HL-60 (cell line): ENCODE measurements at regions not wholly inside any gene's neighbourhood (a gene's known extent, or its start where the extent isn't known, plus 50 kb on each side); places are given as distances from the start of the nearest gene placed in this dataset.

ENCODE experiments used
- POLR2AphosphoS5 ChIP-seq: IDR thresholded peaks from 2 replicates; pipeline ENCODE4 v1.6.1; 2012; ENCODE audit warnings: low read depth
- SPI1 ChIP-seq: IDR thresholded peaks from 2 replicates; pipeline ENCODE4 v1.6.1; 2012; ENCODE audit warnings: low read depth, mild to moderate bottlenecking, borderline replicate concordance
- TF ChIP-seq, protein P1 (sequence below): IDR thresholded peaks from one replicate; pipeline ENCODE4 v1.5.1; 2011; ENCODE audit warnings: low read length, control low read depth, inconsistent platforms; ENCODE audit not compliant: insufficient read depth
- TF ChIP-seq, protein P2 (sequence below): IDR thresholded peaks from 2 replicates; pipeline ENCODE4 v1.6.1; 2012; ENCODE audit warnings: low read depth; ENCODE audit not compliant: insufficient replicate concordance

DNA sequence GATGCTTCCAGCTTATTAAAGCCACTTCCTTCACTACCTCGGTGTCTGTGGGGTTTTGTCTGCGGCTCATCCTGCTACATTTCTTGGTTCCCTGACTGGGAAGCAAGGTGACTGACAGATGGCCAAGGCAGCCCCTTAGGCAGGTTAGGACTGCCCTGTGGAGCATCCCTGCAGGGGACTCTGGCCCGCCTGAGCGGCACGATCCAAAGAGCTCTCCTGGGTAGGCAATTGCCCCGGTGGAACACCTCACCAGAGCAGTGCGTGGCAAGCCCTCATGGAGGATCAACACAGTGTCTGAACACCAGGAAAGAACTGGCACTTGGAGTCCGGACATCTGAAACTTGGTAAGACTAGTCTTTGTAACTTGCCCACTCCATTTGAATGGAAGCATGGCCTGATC lies 1143.4 kb downstream of the ARAP2 start:
- TF ChIP-seq, protein P1, sequence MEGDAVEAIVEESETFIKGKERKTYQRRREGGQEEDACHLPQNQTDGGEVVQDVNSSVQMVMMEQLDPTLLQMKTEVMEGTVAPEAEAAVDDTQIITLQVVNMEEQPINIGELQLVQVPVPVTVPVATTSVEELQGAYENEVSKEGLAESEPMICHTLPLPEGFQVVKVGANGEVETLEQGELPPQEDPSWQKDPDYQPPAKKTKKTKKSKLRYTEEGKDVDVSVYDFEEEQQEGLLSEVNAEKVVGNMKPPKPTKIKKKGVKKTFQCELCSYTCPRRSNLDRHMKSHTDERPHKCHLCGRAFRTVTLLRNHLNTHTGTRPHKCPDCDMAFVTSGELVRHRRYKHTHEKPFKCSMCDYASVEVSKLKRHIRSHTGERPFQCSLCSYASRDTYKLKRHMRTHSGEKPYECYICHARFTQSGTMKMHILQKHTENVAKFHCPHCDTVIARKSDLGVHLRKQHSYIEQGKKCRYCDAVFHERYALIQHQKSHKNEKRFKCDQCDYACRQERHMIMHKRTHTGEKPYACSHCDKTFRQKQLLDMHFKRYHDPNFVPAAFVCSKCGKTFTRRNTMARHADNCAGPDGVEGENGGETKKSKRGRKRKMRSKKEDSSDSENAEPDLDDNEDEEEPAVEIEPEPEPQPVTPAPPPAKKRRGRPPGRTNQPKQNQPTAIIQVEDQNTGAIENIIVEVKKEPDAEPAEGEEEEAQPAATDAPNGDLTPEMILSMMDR = no peak
- TF ChIP-seq, protein P2, sequence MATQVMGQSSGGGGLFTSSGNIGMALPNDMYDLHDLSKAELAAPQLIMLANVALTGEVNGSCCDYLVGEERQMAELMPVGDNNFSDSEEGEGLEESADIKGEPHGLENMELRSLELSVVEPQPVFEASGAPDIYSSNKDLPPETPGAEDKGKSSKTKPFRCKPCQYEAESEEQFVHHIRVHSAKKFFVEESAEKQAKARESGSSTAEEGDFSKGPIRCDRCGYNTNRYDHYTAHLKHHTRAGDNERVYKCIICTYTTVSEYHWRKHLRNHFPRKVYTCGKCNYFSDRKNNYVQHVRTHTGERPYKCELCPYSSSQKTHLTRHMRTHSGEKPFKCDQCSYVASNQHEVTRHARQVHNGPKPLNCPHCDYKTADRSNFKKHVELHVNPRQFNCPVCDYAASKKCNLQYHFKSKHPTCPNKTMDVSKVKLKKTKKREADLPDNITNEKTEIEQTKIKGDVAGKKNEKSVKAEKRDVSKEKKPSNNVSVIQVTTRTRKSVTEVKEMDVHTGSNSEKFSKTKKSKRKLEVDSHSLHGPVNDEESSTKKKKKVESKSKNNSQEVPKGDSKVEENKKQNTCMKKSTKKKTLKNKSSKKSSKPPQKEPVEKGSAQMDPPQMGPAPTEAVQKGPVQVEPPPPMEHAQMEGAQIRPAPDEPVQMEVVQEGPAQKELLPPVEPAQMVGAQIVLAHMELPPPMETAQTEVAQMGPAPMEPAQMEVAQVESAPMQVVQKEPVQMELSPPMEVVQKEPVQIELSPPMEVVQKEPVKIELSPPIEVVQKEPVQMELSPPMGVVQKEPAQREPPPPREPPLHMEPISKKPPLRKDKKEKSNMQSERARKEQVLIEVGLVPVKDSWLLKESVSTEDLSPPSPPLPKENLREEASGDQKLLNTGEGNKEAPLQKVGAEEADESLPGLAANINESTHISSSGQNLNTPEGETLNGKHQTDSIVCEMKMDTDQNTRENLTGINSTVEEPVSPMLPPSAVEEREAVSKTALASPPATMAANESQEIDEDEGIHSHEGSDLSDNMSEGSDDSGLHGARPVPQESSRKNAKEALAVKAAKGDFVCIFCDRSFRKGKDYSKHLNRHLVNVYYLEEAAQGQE = no peak
- TF ChIP-seq POLR2AphosphoS5 (no peak), SPI1 (no peak)
